HepG2 (cell line): ENCODE measurements at regions not wholly inside any gene's neighbourhood (a gene's known extent, or its start where the extent isn't known, plus 50 kb on each side); places are given as distances from the start of the nearest gene placed in this dataset.

Source experiments
- ATAC-seq: fragments of 200-7000 bp; cut with Tn5 transposase; 3 replicates; pipeline ENCODE4 v1.9.1; 2020; ENCODE audit warnings: mild to moderate bottlenecking, moderate library complexity
- BruUV-seq: library from RNA; stranded (reverse); fragments of 400-500 nt; replicated peaks from 2 replicates; lab custom pipeline; 2021; lab: Mats Ljungman, UMichigan
- CTCF ChIA-PET: fragments of 300-600 bp; formaldehyde crosslinking; extraction: SDS; loops from one replicate; lab custom pipeline; 2021; ENCODE audit warnings: low total read pairs, inconsistent platforms, low intra/inter-chr PET ratio; lab: Yijun Ruan, JAX
- POLR2A ChIA-PET: fragments of 350-600 bp; sonication (Branson Sonifier 250); formaldehyde crosslinking; loops from one replicate; lab custom pipeline; 2020; ENCODE audit warnings: antibody characterized with exemption, inconsistent platforms; lab: Yijun Ruan, JAX
- DNase-seq: peaks from one replicate; pipeline ENCODE4 v3.0.0-alpha.2; 2015; ENCODE audit warnings: low spot score
- FAIRE-seq: peaks from 3 replicates; lab custom pipeline; 2011; peaks lifted over from hg19 to GRCh38; lab: Jason Lieb, UNC
- H2AFZ ChIP-seq: one replicate; pipeline ENCODE4 v1.6.1; 2011; ENCODE audit warnings: low read length, inconsistent platforms
- H3K27ac ChIP-seq: fragments of 300-600 bp; 3 replicates; pipeline ENCODE4 v1.8.0; 2011; ENCODE audit warnings: mixed run types, mild to moderate bottlenecking, mixed read lengths, low read length, inconsistent platforms; ENCODE audit not compliant: insufficient read depth; ENCODE audit errors: extremely low read length
- H3K27me3 ChIP-seq, 2 experiments: fragments of 200-600 bp in 1 of 2; 2 replicates in 1 of 2; 3 replicates in 1 of 2; pipeline versions ENCODE4 v1.6.0 to v1.8.0; 2011; ENCODE audit warnings: low read length in 2 of 2, mild to moderate bottlenecking in 2 of 2, moderate library complexity in 2 of 2, inconsistent platforms in 1 of 2; ENCODE audit not compliant: insufficient read depth in 2 of 2, control insufficient read depth in 1 of 2
- H3K36me3 ChIP-seq, 2 experiments: fragments of 200-600 bp in 1 of 2; replicated peaks in 1 of 2; 2 replicates in 1 of 2; 3 replicates in 1 of 2; pipeline versions ENCODE4 v1.5.1 to v1.8.0; 2011; ENCODE audit warnings: low read length in 2 of 2, inconsistent platforms in 1 of 2; ENCODE audit not compliant: insufficient read depth in 2 of 2, control insufficient read depth in 1 of 2
- H3K4me1 ChIP-seq: 2 replicates; pipeline ENCODE4 v1.5.1; 2012; ENCODE audit warnings: low read length, inconsistent platforms; ENCODE audit not compliant: insufficient read depth
- H3K4me2 ChIP-seq: 2 replicates; pipeline ENCODE4 v1.6.0; 2011; ENCODE audit warnings: low read depth, low read length, inconsistent platforms
- H3K4me3 ChIP-seq, 3 experiments: fragments of 200-600 bp in 1 of 3; sonication (generic), shearing (Covaris generic) in 1 of 3; replicated peaks in 1 of 3; 2 replicates each; pipeline ENCODE4 v1.5.1; 2011 to 2016; ENCODE audit warnings: low read length in 3 of 3, inconsistent platforms in 2 of 3, low read depth in 2 of 3, mild to moderate bottlenecking in 2 of 3, control low read depth in 1 of 3, mixed read lengths in 1 of 3; ENCODE audit not compliant: insufficient read depth in 1 of 3
- H3K79me2 ChIP-seq: one replicate; pipeline ENCODE4 v1.6.1; 2011; ENCODE audit warnings: low read length, inconsistent platforms; ENCODE audit not compliant: insufficient read depth
- H3K9ac ChIP-seq: 2 replicates; pipeline ENCODE4 v1.6.0; 2011; ENCODE audit warnings: mild to moderate bottlenecking, low read depth, low read length, inconsistent platforms; ENCODE audit not compliant: insufficient read depth
- H3K9me3 ChIP-seq: 2 replicates; pipeline ENCODE4 v1.5.1; 2012; ENCODE audit warnings: mild to moderate bottlenecking, low read length
- H4K20me1 ChIP-seq: 2 replicates; pipeline ENCODE4 v1.6.0; 2011; ENCODE audit warnings: inconsistent platforms, mild to moderate bottlenecking, low read length, moderate library complexity; ENCODE audit not compliant: insufficient read depth
- EZH2 ChIP-seq: conservative IDR thresholded peaks from 2 replicates; pipeline ENCODE4 v1.6.1; 2012; ENCODE audit warnings: mild to moderate bottlenecking, low read depth, low read length, moderate library complexity
- HOXA3 ChIP-seq: sonication (generic); formaldehyde crosslinking; IDR thresholded peaks from 2 replicates; pipeline ENCODE4 v1.5.0; 2020; ENCODE audit warnings: missing genetic modification reagents
- NFRKB ChIP-seq: fragments of 450-650 bp; IDR thresholded peaks from 2 replicates; pipeline ENCODE4 v1.6.1; 2017
- PHF5A ChIP-seq: IDR thresholded peaks from one replicate; pipeline ENCODE4 v1.6.1; 2018; ENCODE audit warnings: low read depth, missing genetic modification reagents; ENCODE audit not compliant: unreplicated experiment
- SMAD9 ChIP-seq: sonication (generic); formaldehyde crosslinking; IDR thresholded peaks from 2 replicates; pipeline ENCODE4 v1.5.1; 2020; ENCODE audit warnings: mild to moderate bottlenecking, missing genetic modification reagents
- ZNF441 ChIP-seq: sonication (generic); formaldehyde crosslinking; IDR thresholded peaks from 2 replicates; pipeline ENCODE4 v1.7.0; 2021; ENCODE audit warnings: missing genetic modification reagents, borderline replicate concordance
- ZNF543 ChIP-seq: sonication (generic); formaldehyde crosslinking; IDR thresholded peaks from 2 replicates; pipeline ENCODE4 v1.4.0; 2020; ENCODE audit warnings: mild to moderate bottlenecking, missing genetic modification reagents
- ZNF546 ChIP-seq: sonication (generic); formaldehyde crosslinking; conservative IDR thresholded peaks from 2 replicates; pipeline ENCODE4 v1.8.1; 2023; ENCODE audit warnings: mild to moderate bottlenecking, missing genetic modification reagents
- ZNF678 ChIP-seq: sonication (generic); formaldehyde crosslinking; IDR thresholded peaks from 2 replicates; pipeline ENCODE4 v1.4.0; 2020; ENCODE audit warnings: mild to moderate bottlenecking, missing genetic modification reagents
- WGBS: methylation state at CpG from one replicate; pipeline ENCODE4 v1.1.6; 2017; ENCODE audit warnings: low lambda C conversion rate; 5-methylcytosine and 5-hydroxymethylcytosine counted together
- in situ Hi-C: cut with HindIII; loops from 2 replicates; pipeline ENCODE4 v1.10.0; 2017; ENCODE audit warnings: low pct_unique_long_range_greater_than_20kb; ENCODE audit not compliant: extremely low pct_ligation_motif_present
- intact Hi-C: fragments of 100-400 bp; cut with micrococcal nuclease; formaldehyde crosslinking; loops from one replicate; pipeline ENCODE4 v1.10.0; 2022; ENCODE audit not compliant: unreplicated experiment
- TF ChIP-seq, protein P1 (sequence below): sonication (generic); formaldehyde crosslinking; conservative IDR thresholded peaks from 2 replicates; pipeline ENCODE4 v1.4.0; 2020; ENCODE audit warnings: missing genetic modification reagents
- TF ChIP-seq, protein P2 (sequence below): sonication (generic); formaldehyde crosslinking; IDR thresholded peaks from one replicate; pipeline ENCODE4 v1.5.1; 2020; ENCODE audit warnings: mild to moderate bottlenecking, missing genetic modification reagents; ENCODE audit errors: not compliant biosample characterization

- H3K4me1 ChIP-seq: peaks cover 23% of the 10 kb centered on the region
- intact Hi-C loops: no loop called here
- 27% methylated on average over 5 of the region's 5 CpGs for WGBS
Measured at GRCh38 chr20:36090223-36090622, 64.3 kb upstream of the EPB41L1 start.

More at GRCh38 chr20:36090223-36090622, 64.3 kb upstream of the EPB41L1 start:
- TF ChIP-seq, protein P1, sequence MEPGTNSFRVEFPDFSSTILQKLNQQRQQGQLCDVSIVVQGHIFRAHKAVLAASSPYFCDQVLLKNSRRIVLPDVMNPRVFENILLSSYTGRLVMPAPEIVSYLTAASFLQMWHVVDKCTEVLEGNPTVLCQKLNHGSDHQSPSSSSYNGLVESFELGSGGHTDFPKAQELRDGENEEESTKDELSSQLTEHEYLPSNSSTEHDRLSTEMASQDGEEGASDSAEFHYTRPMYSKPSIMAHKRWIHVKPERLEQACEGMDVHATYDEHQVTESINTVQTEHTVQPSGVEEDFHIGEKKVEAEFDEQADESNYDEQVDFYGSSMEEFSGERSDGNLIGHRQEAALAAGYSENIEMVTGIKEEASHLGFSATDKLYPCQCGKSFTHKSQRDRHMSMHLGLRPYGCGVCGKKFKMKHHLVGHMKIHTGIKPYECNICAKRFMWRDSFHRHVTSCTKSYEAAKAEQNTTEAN (CRISPR knock-in tag): no peak
- TF ChIP-seq SMAD9 (CRISPR knock-in tag) (no peak), ZNF441 (CRISPR knock-in tag) (no peak), HOXA3 (CRISPR knock-in tag) (no peak), EZH2 (no peak), ZNF543 (CRISPR knock-in tag) (no peak), NFRKB (no peak), ZNF678 (CRISPR knock-in tag) (no peak), PHF5A (no peak), ZNF546 (CRISPR knock-in tag) (no peak)
- TF ChIP-seq, protein P2, sequence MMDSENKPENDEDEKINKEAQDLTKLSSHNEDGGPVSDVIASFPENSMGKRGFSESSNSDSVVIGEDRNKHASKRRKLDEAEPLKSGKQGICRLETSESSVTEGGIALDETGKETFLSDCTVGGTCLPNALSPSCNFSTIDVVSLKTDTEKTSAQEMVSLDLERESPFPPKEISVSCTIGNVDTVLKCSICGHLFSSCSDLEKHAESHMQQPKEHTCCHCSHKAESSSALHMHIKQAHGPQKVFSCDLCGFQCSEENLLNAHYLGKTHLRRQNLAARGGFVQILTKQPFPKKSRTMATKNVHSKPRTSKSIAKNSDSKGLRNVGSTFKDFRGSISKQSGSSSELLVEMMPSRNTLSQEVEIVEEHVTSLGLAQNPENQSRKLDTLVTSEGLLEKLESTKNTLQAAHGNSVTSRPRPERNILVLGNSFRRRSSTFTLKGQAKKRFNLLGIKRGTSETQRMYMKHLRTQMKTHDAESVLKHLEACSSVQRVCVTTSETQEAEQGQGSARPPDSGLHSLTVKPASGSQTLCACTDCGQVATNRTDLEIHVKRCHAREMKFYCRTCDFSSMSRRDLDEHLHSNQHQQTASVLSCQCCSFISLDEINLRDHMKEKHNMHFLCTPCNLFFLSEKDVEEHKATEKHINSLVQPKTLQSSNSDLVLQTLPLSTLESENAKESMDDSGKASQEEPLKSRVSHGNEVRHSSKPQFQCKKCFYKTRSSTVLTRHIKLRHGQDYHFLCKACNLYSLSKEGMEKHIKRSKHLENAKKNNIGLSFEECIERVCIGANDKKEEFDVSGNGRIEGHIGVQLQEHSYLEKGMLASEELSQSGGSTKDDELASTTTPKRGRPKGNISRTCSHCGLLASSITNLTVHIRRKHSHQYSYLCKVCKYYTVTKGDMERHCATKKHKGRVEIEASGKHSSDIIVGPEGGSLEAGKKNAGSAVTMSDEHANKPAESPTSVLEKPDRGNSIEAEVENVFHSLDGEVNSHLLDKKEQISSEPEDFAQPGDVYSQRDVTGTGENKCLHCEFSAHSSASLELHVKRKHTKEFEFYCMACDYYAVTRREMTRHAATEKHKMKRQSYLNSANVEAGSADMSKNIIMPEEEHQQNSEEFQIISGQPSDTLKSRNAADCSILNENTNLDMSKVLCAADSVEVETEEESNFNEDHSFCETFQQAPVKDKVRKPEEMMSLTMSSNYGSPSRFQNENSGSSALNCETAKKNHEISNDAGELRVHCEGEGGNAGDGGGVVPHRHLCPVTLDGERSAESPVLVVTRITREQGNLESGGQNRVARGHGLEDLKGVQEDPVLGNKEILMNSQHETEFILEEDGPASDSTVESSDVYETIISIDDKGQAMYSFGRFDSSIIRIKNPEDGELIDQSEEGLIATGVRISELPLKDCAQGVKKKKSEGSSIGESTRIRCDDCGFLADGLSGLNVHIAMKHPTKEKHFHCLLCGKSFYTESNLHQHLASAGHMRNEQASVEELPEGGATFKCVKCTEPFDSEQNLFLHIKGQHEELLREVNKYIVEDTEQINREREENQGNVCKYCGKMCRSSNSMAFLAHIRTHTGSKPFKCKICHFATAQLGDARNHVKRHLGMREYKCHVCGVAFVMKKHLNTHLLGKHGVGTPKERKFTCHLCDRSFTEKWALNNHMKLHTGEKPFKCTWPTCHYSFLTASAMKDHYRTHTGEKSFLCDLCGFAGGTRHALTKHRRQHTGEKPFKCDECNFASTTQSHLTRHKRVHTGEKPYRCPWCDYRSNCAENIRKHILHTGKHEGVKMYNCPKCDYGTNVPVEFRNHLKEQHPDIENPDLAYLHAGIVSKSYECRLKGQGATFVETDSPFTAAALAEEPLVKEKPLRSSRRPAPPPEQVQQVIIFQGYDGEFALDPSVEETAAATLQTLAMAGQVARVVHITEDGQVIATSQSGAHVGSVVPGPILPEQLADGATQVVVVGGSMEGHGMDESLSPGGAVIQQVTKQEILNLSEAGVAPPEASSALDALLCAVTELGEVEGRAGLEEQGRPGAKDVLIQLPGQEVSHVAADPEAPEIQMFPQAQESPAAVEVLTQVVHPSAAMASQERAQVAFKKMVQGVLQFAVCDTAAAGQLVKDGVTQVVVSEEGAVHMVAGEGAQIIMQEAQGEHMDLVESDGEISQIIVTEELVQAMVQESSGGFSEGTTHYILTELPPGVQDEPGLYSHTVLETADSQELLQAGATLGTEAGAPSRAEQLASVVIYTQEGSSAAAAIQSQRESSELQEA (CRISPR knock-in tag): no peak
- TF ChIP-seq, all 625 proteins: peak for 0
- in situ Hi-C loops: no loop called here
- ChIA-PET CTCF (no interaction called here), POLR2A (no interaction called here)
- BruUV-seq: no TSS peak
- no peaks in the 10 kb centered on the region for H3K79me2 ChIP-seq
- H2AFZ ChIP-seq: no peak overlapping the region
- no peaks in the 10 kb centered on the region for H3K36me3 ChIP-seq
- no peak overlapping the region for H3K9ac ChIP-seq
- FAIRE-seq (no peak), ATAC-seq (no peak), DNase-seq (no peak)
- no peak overlapping the region for H3K27ac ChIP-seq
- peaks cover 20 to 47% of the 10 kb centered on the region in 2 experiments for H3K27me3 ChIP-seq
- H4K20me1 ChIP-seq: no peaks in the 10 kb centered on the region
- H3K4me2 ChIP-seq: no peak overlapping the region
- H3K4me3 ChIP-seq: no peak overlapping the region
- no peaks in the 10 kb centered on the region for H3K9me3 ChIP-seq
